GM21786 (cell line): ENCODE measurements at regions not wholly inside any gene's neighbourhood (a gene's known extent, or its start where the extent isn't known, plus 50 kb on each side); places are given as distances from the start of the nearest gene placed in this dataset.
"Not testable (repeated sequence)": the region's sequence is repeated elsewhere in the genome, so short reads cannot be mapped to it uniquely, and the experiment has no call there.

Experiments
- ATAC-seq: cut with Tn5 transposase; IDR thresholded peaks from one replicate; pipeline ENCODE4 v1.9.1; 2021; ENCODE audit not compliant: unreplicated experiment

DNA sequence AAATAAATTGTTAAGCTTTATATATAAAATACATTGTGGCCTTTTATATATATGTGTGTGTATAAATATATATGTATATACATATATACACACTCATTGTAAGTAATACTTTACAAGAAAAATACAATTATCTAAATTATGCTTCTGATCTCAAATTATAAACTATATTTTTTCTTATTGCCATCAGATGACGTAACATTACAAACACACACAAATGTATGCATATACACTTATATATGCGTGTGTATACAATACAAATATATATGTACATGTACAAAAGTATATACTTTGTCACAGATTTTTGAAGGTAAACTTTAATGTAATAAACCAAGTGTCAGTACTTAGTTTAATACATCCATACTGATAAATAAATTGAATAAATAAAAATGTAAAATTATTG lies 278.9 kb upstream of the LMO3 start:
- ATAC-seq = no peak

DNA sequence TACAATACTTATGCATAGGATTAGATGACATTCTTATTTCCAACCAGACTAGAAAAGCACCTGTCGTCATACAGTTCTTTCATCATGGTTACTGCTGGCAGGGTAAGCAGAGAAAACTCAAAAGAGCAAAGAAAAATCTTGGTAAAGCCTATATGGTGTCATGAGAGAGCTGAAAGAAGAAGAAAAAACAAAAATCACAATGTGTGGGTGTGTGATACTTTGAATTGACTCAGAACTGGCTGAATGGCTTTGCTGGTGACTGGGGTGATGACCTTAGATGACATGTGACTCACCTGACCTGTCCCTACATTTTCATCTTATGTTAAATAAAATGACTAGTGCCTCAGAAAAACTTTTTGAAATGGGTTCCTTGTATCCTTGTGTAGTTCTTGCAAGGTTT lies 278.1 kb upstream of the LMO3 start:
- peak; percentile 89 for ATAC-seq

DNA sequence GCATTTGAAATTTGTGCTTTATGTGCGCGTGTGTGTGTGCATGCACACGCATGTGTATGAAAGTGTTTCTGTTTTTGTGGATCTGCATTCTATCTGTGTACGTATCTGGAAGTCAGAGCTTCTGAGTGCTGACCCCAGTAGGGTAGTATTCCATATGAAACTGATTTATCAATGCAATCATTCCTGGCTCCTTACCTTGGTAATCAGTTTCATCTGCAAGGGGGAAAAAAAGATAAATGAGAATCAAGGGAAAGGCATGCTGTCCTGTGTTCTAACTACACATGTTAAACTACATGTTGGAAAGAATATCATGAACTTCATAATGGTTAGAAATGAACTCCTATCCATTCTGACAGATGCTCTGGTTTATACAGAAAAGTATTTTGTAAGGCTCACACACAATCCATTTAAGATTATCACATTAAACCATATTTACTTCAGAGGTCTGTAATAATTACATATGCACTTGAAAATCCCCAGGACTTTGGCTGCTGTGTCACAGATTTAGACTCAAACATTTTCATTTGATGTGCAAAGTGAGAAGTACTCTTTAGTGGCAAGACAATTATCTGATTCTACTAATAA lies 276.1 kb upstream of the LMO3 start:
- no peak for ATAC-seq

DNA sequence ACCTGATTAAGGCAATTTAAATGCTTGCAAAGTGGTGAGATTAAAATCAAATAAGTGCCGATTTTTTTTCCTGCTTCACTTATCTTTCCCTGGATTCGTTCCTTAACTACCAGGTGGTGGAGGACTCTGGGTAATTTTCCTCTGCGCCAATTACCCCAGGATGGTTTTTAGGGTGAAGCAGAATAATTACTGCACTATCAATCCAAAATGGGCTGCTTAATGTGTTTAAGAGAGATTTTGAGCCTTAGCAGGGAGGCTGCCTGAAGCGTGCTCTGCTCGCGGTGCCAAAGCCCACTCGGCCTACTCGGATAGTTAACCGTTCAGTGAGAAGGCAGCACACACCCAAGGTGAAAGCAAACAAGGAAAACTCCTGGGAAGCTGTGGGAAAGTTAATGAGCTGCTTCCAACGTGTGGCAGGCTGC lies 274.9 kb upstream of the LMO3 start:
- no peak for ATAC-seq

DNA sequence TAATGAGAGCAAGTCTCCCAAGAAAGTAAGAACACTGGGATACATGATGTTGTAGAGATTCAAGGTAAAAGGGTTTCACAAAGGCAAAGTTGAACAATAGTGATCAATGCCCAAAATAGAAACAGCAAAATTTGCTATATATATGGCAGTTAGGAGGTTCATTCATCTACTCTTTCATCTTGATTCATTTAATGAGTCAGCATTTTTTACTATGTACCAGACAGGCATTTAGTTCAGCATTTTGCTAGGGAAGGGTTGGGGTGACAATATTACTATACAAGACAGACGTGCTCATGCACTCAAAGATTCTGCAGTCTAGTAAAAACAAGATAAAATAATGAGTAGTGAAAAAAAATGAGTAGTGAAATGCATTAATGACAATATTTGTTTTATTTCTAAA lies 264.9 kb upstream of the LMO3 start:
- no peak for ATAC-seq

DNA sequence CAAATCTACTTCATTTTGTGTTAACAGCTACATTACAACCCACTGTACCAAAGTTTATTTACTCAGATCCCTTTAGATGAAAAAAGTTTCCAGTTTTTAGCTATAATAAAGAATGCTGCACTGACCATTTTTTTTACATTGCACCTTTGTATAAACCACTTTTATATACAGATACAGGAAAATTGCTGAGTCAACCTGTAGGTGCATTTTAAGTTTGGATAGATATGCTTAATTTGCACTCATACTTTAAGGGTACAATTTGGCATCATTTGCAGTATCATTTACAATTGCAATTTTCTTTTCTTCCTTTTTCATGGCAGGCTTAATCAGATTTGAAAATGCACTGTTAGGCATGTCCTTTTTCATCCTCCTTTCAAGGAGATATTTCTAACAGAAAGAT lies 257.8 kb upstream of the LMO3 start:
- ATAC-seq = no peak

DNA sequence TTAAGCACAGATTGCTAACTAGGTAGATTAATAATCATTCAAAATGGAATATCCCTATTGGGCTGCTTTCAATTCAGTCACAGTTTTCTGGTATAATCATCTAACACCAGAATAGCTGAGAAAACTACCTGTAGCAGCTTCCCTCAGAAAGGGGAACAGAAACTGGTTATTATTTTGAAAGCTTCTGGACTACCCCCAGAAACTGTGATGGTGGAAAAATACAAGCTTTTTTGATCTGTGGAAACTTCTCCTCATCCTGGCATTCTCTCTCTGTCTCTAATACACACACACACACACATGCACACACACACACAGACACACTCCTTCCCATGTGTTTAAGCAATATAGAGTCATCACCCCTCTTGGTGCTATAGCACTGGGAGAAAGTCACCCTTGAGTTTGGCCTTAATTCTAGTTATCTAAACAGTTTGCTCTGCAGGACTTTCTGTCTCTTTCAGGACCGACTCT lies 251.5 kb upstream of the LMO3 start:
- ATAC-seq = peak; percentile 97

DNA sequence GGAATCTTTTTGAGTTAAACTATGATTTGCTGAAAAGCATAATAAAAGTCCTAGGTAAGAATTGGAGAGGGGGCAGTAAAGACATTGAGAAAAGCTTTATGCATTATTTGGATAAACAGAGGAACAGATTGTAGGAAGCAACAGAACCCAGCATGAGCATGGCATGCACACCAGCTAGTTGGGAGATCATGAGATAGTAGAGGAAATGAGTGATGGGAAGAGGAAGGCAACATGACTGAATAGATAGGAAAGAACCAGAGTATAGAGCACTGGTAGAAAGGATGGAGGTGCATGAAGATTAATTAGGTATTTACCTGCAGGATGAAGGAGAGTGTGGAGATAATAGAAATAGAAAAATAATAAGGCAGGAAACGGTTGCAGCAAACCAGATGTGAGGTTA lies 248.5 kb upstream of the LMO3 start:
- ATAC-seq = no peak

DNA sequence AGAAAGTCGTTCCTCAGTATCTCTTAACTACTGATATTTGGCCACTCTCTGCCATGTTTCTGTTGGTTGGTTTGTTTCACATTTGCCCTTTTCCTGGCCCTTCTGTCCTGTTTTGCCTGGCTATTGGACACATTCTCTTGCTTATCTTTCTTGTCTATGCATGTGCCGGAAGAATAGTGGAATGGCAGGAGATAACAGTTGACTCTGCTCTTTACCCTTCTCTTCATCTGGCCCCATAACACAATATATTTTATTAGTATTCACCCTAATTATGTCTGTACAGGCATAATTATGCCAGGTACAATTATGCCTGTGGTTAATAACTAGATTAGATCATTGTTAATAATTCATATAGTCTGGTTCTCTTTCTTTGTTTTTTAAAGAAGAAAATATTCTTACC lies 243.5 kb upstream of the LMO3 start:
- no peak for ATAC-seq

DNA sequence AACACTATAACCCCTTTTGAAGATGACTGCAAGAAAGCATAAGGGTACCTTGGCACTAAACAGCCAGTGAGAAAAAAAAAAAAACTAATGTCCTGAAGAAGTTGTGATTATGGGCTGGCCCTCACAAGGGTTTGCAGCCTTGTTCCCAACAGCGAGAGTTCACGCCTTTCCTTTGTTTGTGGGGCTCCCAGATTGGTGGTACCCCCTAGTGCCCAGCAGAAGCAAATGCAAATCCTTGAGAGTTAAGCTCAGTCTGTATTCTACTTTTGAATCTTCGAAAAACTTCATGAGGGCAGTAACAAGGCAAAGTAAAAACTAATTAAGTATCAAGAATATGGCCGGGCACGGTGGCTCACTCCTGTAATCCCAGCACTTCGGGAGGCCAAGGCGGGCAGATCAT lies 238.9 kb upstream of the LMO3 start:
- ATAC-seq = no peak

DNA sequence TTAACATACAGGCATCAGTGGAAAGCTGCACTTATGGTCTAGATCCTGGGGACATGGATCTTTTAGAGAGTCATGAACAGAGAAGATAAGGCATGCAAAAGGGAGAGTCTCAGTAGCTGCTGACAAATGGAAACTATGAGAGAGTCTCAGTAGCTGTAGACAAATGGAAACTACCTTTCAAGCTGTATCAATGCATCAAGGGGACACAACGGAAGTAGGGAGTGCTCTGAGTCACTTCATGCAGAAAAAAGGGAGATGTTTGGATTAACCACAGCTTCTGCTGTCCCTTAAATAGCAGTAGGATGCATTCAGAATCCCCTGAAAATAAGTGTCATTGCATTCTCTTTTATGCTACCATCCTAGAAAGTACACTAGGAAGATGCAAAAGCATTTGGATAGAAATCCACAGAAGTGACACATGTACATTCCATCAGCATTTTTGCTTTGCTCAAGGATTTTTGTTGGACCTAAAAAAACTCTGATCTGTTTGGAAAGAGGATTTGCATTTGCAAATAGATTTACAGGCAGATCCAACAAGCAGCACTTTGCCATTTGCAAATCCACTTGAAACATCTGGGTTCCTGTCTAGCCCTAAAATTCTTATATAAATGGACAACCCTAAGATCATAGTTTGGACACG lies 227.5 kb upstream of the LMO3 start:
- peak; percentile 91 for ATAC-seq

DNA sequence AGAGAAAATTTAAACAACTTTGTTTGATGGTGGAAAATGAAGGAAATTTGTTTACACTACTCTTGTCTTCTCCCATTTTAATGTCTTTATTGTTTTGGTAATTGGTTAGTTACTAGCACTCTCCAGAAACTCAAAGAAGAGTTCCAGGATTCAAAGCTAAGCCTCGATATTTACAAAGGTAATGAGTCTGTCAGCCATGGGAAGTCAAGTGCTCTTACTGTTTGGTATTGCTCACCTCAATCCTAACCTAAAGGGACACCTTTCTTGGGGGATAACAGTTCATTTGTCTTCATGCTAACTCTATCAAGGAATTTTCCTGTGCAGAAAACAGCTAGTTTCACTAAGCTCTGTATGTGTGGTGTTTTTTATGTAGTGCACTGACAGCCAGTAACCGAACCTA lies 222.9 kb upstream of the LMO3 start:
- no peak for ATAC-seq

DNA sequence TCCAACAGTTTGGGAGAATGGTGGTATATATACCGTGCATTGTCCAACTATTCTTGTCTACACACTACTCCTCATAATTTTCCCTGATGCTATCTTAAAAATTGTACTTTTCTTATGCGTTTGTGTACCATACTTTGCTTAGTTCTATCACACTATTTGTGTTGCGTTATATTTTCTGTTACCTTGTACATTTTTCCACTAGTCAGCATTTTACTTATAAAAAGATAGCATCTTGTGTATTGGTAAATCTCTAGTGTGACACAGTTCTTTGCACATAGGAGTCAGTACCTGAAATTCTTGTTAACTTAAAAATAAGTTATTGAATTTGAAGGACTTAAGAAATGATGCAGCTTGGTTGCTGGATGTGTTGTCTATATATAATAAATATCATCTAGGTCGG lies 201.8 kb upstream of the LMO3 start:
- no peak for ATAC-seq

DNA sequence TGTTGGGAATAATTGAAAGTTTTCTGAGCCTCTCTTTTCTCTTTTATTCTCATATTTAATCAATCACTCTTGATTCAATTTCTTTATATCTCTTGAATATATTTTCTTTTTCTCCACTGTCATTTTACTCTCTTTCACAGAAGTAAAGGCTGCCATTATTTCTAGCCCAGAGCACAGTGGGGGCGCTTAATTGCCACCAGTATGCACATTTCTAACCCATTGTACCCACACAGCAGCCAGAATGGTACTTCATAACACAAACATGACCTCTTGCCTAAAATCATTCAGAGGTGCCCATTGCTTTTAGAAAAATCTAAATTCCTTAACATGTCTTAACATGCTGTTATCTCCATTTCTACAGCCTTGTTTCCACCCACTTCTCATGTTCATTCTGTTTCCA lies 190.2 kb upstream of the LMO3 start:
- ATAC-seq = no peak

DNA sequence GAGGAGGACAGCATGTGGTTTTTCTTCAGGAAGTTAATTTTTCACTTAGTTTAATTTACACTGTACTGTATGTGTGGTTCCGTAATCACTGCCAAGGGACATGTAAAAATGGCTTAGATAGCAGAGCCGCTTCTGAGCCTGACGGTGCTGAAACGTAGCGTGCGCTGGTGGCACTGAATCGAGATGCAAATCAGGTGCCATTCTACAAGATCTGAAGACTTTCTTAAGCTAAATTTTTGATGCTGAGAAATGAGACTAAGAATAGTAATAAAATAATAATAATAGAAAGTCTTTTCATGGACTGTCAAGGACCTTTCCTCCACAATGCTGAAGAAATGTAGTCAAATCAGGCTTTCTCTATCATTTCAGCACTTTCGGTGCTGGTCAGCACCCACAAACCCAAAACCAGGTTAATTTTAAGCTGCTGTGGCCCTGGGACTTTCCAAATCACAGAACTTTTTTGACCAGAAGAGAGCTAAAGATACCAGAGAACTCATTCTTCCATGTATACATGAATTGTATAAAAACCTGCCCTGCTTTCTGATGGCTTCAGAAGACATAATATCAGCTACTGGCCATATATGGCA lies 183.3 kb upstream of the LMO3 start:
- peak; percentile 64 for ATAC-seq

DNA sequence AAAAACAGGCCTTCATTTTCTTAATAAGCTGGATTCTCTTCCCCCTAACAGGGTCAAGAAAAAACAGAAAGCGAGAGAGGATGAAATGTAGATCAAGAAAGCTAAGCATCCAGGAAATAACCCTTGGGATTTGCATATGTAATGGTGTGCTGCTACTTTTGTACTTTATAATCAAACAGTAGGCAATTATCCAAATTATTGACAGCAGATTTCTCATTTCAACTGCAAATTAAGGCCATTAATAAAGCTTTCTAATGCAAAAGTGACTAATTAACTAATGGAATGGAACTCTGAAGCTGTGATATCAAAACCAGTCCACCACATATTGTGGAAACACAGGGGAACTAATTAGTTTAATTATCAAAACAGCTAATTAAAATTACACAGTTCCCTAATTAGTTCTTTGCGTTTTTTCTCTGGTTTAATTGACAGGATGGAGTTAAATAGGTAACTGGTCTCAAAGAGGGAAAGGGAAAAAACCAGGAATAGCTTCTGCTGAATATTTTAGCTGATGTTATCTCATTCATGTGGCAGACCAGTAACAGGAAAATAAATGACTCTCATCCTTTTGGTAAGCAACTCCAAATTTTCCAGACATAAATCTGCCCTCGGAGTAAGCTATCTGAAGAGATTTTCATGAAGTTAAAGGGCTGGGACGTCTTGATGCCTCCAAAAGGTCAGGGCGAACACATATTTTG lies 182.7 kb upstream of the LMO3 start:
- ATAC-seq = no peak

DNA sequence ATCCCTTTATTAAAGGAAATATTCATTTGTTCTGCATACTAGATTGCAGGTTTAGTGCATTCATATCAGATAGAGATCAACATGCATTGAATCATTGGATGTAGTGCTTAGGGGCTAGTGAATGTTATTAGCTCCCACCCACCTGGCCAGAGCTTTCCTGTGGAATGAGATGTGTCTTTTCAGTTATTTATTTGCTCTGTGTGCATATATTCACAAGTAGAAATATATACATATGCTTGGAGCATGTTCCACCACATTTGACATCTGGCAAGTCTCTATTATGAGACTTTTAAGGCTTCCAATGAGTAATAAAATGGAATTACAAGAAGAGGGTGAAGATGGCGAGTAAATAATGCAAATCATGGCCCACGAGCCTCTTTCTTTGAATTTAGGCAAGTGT lies 180.0 kb upstream of the LMO3 start:
- ATAC-seq = no peak

DNA sequence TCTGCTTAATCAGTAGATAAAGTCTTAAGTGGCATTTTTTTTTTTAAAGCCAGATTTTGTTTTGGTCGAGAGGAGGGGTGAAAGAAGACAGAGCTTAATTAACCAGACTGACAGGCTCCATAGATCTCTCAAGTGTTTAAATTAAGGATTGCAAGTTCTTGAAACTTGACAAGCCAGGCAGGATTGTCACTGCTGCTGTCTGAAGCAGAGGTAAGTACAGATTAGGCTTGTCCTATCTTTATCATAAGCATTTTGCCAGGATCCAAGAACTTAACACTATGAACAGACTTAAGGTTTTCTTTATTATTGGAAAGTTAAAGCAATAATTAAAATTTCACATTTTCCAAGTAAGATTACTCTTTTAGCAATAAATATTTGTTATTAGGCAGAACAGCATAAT lies 179.6 kb upstream of the LMO3 start:
- ATAC-seq = no peak

DNA sequence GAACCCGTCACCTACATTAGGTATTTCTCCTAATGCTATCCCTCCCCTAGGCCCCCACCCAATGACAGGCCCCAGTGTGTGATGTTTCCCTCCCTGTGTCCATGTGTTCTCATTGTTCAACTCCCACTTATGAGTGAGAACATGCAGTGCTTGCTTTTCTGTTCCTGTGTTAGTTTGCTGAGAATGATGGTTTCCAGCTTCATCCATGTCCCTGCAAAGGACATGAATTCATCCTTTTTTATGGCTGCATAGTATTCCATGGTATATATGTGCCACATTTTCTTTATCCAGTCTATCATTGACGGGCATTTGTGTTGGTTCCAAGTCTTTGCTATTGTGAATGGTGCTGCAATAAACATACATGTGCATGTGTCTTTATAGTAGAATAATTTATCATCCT lies 163.2 kb upstream of the LMO3 start:
- ATAC-seq = not testable (repeated sequence)

DNA sequence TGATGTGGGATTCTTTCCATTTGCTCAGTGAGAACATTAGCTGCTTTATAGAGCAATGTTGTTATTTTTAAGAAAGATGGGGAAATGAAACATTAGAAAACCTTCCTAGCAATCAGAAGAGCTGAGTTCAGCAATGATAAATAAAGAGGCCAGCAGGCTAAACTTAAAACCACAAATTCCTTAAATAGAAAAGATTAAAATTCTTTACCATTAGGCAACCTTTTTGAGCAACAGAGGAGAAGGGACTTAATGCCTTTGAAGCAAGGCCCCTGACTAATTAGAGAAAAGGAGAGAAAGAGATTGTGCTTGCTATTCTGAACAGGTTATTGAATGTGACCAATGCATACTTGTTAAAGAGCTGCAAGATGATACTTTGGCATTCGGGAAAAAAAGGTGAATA lies 160.8 kb upstream of the LMO3 start:
- no peak for ATAC-seq

DNA sequence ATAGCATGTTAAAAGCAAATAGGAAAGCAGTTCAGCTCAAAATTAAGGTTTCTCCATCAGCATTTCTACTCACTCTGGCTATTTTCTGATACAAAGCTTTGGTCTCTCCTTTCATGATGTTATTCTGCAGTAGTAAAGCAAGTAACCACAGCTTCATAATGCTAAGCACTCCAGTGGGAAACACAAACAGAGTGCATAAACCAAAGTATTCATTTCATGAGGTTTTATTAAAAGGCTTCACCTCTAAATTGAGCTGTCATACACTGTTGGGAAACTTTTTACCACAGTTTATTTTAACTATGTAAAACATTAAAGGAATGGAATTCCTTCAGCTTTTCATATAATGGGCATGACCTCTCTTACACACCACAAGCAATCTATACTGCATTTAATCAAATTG lies 157.9 kb upstream of the LMO3 start:
- no peak for ATAC-seq
